ENCODE measurements at regions not wholly inside any gene's neighbourhood (a gene's known extent, or its start where the extent isn't known, plus 50 kb on each side); places are given as distances from the start of the nearest gene placed in this dataset.

DNA sequence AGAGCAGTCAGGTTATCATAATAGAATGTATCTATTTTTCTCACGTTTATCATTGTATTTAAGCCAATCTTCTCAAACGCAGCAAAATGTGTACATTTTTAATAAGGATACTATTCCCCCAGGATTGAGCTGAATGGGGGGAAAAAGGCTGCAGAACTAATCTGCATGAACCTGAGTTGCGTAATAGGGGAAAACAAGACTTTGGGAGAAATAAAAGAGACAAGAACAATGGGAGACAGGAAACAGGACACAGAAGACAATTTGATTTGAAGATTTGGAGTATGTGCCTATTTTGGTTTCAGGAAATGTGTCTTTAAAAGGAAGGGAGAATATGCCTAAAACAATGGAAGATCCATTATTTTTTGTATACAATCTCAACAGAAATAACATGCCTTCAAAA lies 844.5 kb downstream of the DIAPH3 start:
- TF ChIP-seq, protein P1, sequence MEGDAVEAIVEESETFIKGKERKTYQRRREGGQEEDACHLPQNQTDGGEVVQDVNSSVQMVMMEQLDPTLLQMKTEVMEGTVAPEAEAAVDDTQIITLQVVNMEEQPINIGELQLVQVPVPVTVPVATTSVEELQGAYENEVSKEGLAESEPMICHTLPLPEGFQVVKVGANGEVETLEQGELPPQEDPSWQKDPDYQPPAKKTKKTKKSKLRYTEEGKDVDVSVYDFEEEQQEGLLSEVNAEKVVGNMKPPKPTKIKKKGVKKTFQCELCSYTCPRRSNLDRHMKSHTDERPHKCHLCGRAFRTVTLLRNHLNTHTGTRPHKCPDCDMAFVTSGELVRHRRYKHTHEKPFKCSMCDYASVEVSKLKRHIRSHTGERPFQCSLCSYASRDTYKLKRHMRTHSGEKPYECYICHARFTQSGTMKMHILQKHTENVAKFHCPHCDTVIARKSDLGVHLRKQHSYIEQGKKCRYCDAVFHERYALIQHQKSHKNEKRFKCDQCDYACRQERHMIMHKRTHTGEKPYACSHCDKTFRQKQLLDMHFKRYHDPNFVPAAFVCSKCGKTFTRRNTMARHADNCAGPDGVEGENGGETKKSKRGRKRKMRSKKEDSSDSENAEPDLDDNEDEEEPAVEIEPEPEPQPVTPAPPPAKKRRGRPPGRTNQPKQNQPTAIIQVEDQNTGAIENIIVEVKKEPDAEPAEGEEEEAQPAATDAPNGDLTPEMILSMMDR (IDR thresholded peaks at IDR 0.05), result no peak
- no peak for TF ChIP-seq POLR2A (IDR thresholded peaks at IDR 0.05)
